ENCODE measurements at regions not wholly inside any gene's neighbourhood (a gene's known extent, or its start where the extent isn't known, plus 50 kb on each side); places are given as distances from the start of the nearest gene placed in this dataset.

GRCh38 chr17:51372345-51373004 lies 112.1 kb downstream of the UTP18 start:
- H3K4me1 ChIP-seq (replicated peaks in 1 of 2) = no peaks in the 10 kb centered on the region
- no peaks in the 10 kb centered on the region for H3K36me3 ChIP-seq (replicated peaks in 1 of 2)
- no peak overlapping the region for H3K4me3 ChIP-seq
- no peaks in the 10 kb centered on the region for H3K9me3 ChIP-seq (replicated peaks in 1 of 3)
- H3K27ac ChIP-seq = no peak overlapping the region
- TF ChIP-seq POLR2A (IDR thresholded peaks at IDR 0.05) (no peak), CTCF (IDR thresholded peaks at IDR 0.05) (no peak)
- 59 to 73% (median 65%) methylated on average over 5 of the region's 5 CpGs for WGBS, 4 donors
- no peaks in the 10 kb centered on the region for H3K27me3 ChIP-seq
- intact Hi-C loops (cut with DNase I) = no loop called here
- DNase-seq = peak; percentile 22 to 61 (median 35)

- Histone ChIP-seq H3K4me3 (no peak overlapping the region), H3K9me3 (replicated peaks in 1 of 3) (no peaks in the 10 kb centered on the region), H3K27ac (no peak overlapping the region), H3K36me3 (replicated peaks in 1 of 2) (no peaks in the 10 kb centered on the region), H3K4me1 (replicated peaks in 1 of 2) (no peaks in the 10 kb centered on the region), H3K27me3 (no peaks in the 10 kb centered on the region)
- TF ChIP-seq CTCF (IDR thresholded peaks at IDR 0.05) (no peak), POLR2A (IDR thresholded peaks at IDR 0.05) (no peak)
- 78 to 85% (median 81%) methylated on average over 4 of the region's 4 CpGs for WGBS, 4 donors
- intact Hi-C loops (cut with DNase I) = no loop called here
- no peak for DNase-seq
Observed at GRCh38 chr17:51373489-51374152, 113.3 kb downstream of the UTP18 start.

- Histone ChIP-seq H3K27me3 (no peaks in the 10 kb centered on the region), H3K36me3 (replicated peaks in 1 of 2) (no peaks in the 10 kb centered on the region), H3K4me3 (no peak overlapping the region), H3K9me3 (replicated peaks in 1 of 3) (no peaks in the 10 kb centered on the region), H3K4me1 (replicated peaks in 1 of 2) (no peaks in the 10 kb centered on the region), H3K27ac (no peak overlapping the region)
- intact Hi-C loops (cut with DNase I) = no loop called here
- DNase-seq = peak in 1 of 7 donors; percentile 21
- no peak for TF ChIP-seq POLR2A (IDR thresholded peaks at IDR 0.05)
- TF ChIP-seq CTCF (IDR thresholded peaks at IDR 0.05) = no peak
- 49 to 70% (median 60%) methylated on average over 3 to 4 of the region's 4 CpGs for WGBS, 4 donors
Observed at GRCh38 chr17:51374209-51374608, 113.9 kb downstream of the UTP18 start.

- no peaks in the 10 kb centered on the region for H3K36me3 ChIP-seq (replicated peaks in 1 of 2)
- no peaks in the 10 kb centered on the region for H3K27me3 ChIP-seq
- H3K9me3 ChIP-seq (replicated peaks in 1 of 3) = no peaks in the 10 kb centered on the region
- no peak for TF ChIP-seq CTCF (IDR thresholded peaks at IDR 0.05)
- H3K4me3 ChIP-seq = no peak overlapping the region
- 72 to 77% (median 75%) methylated on average over 3 of the region's 3 CpGs for WGBS, 4 donors
- peak in 1 of 7 donors; percentile 13 for DNase-seq
- no peak overlapping the region for H3K27ac ChIP-seq
- intact Hi-C loops (cut with DNase I) = no loop called here
- H3K4me1 ChIP-seq (replicated peaks in 1 of 2) = no peaks in the 10 kb centered on the region
Observed at GRCh38 chr17:51375771-51376170, 115.4 kb downstream of the UTP18 start.

Measured in adrenal gland (tissue), 9 donors.